HEK293 (cell line): ENCODE measurements at regions not wholly inside any gene's neighbourhood (a gene's known extent, or its start where the extent isn't known, plus 50 kb on each side); places are given as distances from the start of the nearest gene placed in this dataset.

Experiments used
- SETDB1 ChIP-seq: IDR thresholded peaks from one replicate; pipeline ENCODE4 v1.6.1; 2017; ENCODE audit warnings: mild to moderate bottlenecking, low read length, moderate library complexity, mixed read lengths; ENCODE audit not compliant: insufficient read length
- YY1 ChIP-seq: fragments of 450-650 bp; formaldehyde crosslinking; IDR thresholded peaks from 2 replicates; pipeline ENCODE4 v1.5.1; 2018; ENCODE audit warnings: missing biosample characterization, missing genetic modification characterization
- ZNF146 ChIP-seq: fragments of 450-650 bp; formaldehyde crosslinking; IDR thresholded peaks from 2 replicates; pipeline ENCODE4 v1.5.1; 2016; ENCODE audit warnings: missing biosample characterization, missing genetic modification characterization
- ZNF239 ChIP-seq: fragments of 450-650 bp; formaldehyde crosslinking; IDR thresholded peaks from 2 replicates; pipeline ENCODE4 v1.5.1; 2016; ENCODE audit warnings: missing biosample characterization, missing genetic modification characterization
- ZNF302 ChIP-seq: fragments of 450-650 bp; formaldehyde crosslinking; IDR thresholded peaks from 2 replicates; pipeline ENCODE4 v1.5.1; 2016; ENCODE audit warnings: missing biosample characterization, missing genetic modification characterization, low read depth
- ZNF777 ChIP-seq: fragments of 450-650 bp; formaldehyde crosslinking; IDR thresholded peaks from 2 replicates; pipeline ENCODE4 v1.5.1; 2017; ENCODE audit warnings: missing biosample characterization, missing genetic modification characterization, borderline replicate concordance
- ZNF830 ChIP-seq: fragments of 450-650 bp; IDR thresholded peaks from 2 replicates; pipeline ENCODE4 v1.5.0; 2018; ENCODE audit warnings: missing biosample characterization, missing genetic modification characterization, low read depth, mild to moderate bottlenecking, moderate library complexity
- TF ChIP-seq, protein P1 (sequence below): fragments of 450-650 bp; formaldehyde crosslinking; IDR thresholded peaks from 2 replicates; pipeline ENCODE4 v1.5.1; 2016; ENCODE audit warnings: missing biosample characterization, missing genetic modification characterization
- TF ChIP-seq, protein P2 (sequence below): fragments of 450-650 bp; formaldehyde crosslinking; IDR thresholded peaks from 2 replicates; pipeline ENCODE4 v1.5.1; 2016; ENCODE audit warnings: missing biosample characterization, missing genetic modification characterization
- TF ChIP-seq, protein P3 (sequence below): fragments of 450-650 bp; formaldehyde crosslinking; IDR thresholded peaks from 2 replicates; pipeline ENCODE4 v1.5.1; 2016; ENCODE audit warnings: missing biosample characterization, missing genetic modification characterization
- TF ChIP-seq, protein P4 (sequence below): fragments of 450-650 bp; formaldehyde crosslinking; IDR thresholded peaks from 2 replicates; pipeline ENCODE4 v1.5.1; 2016; ENCODE audit warnings: missing biosample characterization, missing genetic modification characterization
- TF ChIP-seq, protein P5 (sequence below): fragments of 450-650 bp; formaldehyde crosslinking; IDR thresholded peaks from 2 replicates; pipeline ENCODE4 v1.5.1; 2016; ENCODE audit warnings: missing biosample characterization, missing genetic modification characterization

DNA sequence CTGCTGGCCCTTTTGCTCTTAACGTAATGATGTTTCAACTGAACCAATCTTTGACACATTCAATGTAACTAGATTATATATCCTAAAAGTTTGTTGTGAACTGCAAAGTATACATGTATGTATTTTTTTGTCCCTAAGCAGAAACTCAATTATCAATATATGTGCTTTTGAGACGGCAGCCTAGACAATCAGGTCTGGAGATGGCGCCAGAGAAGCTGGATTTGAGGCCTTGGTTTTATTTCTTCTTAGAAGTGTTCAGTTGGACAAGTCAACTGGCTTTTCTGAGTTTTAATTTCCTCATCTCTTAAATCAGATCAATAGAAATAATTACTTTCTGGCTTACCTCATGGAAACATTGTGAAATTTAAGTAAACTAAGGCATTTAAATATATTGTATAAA is 62.5 kb downstream of the DCAF8L1 start:
- TF ChIP-seq YY1 (no peak), ZNF777 (tag by site-specific recombination) (no peak), ZNF146 (tag by site-specific recombination) (no peak), SETDB1 (no peak), ZNF302 (no peak), ZNF239 (tag by site-specific recombination) (no peak), ZNF830 (no peak)
- TF ChIP-seq, protein P1, sequence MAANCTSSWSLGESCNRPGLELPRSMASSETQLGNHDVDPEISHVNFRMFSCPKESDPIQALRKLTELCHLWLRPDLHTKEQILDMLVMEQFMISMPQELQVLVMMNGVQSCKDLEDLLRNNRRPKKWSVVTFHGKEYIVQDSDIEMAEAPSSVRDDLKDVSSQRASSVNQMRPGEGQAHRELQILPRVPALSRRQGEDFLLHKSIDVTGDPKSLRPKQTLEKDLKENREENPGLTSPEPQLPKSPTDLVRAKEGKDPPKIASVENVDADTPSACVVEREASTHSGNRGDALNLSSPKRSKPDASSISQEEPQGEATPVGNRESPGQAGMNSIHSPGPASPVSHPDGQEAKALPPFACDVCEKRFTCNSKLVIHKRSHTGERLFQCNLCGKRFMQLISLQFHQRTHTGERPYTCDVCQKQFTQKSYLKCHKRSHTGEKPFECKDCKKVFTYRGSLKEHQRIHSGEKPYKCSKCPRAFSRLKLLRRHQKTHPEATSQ, result no peak
- TF ChIP-seq, protein P2, sequence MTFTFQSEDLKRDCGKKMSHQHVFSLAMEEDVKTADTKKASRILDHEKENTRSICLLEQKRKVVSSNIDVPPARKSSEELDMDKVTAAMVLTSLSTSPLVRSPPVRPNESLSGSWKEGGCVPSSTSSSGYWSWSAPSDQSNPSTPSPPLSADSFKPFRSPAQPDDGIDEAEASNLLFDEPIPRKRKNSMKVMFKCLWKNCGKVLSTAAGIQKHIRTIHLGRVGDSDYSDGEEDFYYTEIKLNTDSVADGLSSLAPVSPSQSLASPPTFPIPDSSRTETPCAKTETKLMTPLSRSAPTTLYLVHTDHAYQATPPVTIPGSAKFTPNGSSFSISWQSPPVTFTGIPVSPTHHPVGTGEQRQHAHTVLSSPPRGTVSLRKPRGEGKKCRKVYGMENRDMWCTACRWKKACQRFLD (tag by site-specific recombination), result no peak
- TF ChIP-seq, protein P3, sequence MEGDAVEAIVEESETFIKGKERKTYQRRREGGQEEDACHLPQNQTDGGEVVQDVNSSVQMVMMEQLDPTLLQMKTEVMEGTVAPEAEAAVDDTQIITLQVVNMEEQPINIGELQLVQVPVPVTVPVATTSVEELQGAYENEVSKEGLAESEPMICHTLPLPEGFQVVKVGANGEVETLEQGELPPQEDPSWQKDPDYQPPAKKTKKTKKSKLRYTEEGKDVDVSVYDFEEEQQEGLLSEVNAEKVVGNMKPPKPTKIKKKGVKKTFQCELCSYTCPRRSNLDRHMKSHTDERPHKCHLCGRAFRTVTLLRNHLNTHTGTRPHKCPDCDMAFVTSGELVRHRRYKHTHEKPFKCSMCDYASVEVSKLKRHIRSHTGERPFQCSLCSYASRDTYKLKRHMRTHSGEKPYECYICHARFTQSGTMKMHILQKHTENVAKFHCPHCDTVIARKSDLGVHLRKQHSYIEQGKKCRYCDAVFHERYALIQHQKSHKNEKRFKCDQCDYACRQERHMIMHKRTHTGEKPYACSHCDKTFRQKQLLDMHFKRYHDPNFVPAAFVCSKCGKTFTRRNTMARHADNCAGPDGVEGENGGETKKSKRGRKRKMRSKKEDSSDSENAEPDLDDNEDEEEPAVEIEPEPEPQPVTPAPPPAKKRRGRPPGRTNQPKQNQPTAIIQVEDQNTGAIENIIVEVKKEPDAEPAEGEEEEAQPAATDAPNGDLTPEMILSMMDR, result no peak
- TF ChIP-seq, protein P4, sequence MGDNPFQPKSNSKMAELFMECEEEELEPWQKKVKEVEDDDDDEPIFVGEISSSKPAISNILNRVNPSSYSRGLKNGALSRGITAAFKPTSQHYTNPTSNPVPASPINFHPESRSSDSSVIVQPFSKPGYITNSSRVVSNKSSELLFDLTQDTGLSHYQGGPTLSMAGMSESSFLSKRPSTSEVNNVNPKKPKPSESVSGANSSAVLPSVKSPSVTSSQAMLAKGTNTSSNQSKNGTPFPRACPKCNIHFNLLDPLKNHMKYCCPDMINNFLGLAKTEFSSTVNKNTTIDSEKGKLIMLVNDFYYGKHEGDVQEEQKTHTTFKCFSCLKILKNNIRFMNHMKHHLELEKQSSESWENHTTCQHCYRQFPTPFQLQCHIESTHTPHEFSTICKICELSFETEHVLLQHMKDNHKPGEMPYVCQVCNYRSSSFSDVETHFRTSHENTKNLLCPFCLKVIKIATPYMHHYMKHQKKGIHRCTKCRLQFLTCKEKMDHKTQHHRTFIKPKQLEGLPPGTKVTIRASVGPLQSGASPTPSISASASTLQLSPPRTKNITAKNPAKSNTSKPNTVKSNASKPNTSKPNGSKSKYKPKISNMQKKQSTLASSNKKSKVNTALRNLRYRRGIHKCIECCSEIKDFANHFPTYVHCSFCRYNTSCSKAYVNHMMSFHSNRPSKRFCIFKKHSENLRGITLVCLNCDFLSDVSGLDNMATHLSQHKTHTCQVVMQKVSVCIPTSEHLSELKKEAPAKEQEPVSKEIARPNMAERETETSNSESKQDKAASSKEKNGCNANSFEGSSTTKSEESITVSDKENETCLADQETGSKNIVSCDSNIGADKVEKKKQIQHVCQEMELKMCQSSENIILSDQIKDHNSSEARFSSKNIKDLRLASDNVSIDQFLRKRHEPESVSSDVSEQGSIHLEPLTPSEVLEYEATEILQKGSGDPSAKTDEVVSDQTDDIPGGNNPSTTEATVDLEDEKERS (tag by site-specific recombination), result no peak
- TF ChIP-seq, protein P5, sequence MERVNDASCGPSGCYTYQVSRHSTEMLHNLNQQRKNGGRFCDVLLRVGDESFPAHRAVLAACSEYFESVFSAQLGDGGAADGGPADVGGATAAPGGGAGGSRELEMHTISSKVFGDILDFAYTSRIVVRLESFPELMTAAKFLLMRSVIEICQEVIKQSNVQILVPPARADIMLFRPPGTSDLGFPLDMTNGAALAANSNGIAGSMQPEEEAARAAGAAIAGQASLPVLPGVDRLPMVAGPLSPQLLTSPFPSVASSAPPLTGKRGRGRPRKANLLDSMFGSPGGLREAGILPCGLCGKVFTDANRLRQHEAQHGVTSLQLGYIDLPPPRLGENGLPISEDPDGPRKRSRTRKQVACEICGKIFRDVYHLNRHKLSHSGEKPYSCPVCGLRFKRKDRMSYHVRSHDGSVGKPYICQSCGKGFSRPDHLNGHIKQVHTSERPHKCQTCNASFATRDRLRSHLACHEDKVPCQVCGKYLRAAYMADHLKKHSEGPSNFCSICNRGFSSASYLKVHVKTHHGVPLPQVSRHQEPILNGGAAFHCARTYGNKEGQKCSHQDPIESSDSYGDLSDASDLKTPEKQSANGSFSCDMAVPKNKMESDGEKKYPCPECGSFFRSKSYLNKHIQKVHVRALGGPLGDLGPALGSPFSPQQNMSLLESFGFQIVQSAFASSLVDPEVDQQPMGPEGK (tag by site-specific recombination), result no peak
